Activated CD4-positive, alpha-beta T cell treated with anti-CD3 and anti-CD28 coated beads, Interleukin-2, amount 50 U/mL, for 48 hours (primary cell): ENCODE measurements at regions not wholly inside any gene's neighbourhood (a gene's known extent, or its start where the extent isn't known, plus 50 kb on each side); places are given as distances from the start of the nearest gene placed in this dataset.
"Not testable (repeated sequence)": the region's sequence is repeated elsewhere in the genome, so short reads cannot be mapped to it uniquely, and the experiment has no call there.

Experiments used
- DNase-seq, 2 experiments: peaks; one replicate each; pipeline ENCODE4 v3.0.0-alpha.2; 2020

- DNase-seq: no peak
These were observed 1373.4 kb upstream of the C9orf72 start for GRCh38 chr9:28946648-28947047.

GRCh38 chr9:28951945-28952344 is 1378.7 kb upstream of the C9orf72 start:
- DNase-seq: no peak

GRCh38 chr9:28956116-28956880 is 1383.0 kb upstream of the C9orf72 start:
- no peak for DNase-seq

GRCh38 chr9:28960602-28961001 is 1387.3 kb upstream of the C9orf72 start:
- no peak for DNase-seq

GRCh38 chr9:28961623-28962022 is 1388.3 kb upstream of the C9orf72 start:
- no peak for DNase-seq

GRCh38 chr9:28967226-28967625 is 1393.9 kb upstream of the C9orf72 start:
- DNase-seq: no peak

- DNase-seq: no peak
These were observed 1397.0 kb upstream of the C9orf72 start for GRCh38 chr9:28970241-28970654.

GRCh38 chr9:28971881-28972280 is 1398.6 kb upstream of the C9orf72 start:
- no peak for DNase-seq

- no peak for DNase-seq
These were observed 1403.0 kb upstream of the C9orf72 start for GRCh38 chr9:28976250-28976649.

- DNase-seq: no peak
These were observed 1403.4 kb upstream of the C9orf72 start for GRCh38 chr9:28976684-28977083.

- no peak for DNase-seq
These were observed 1407.8 kb upstream of the C9orf72 start for GRCh38 chr9:28981129-28981528.

GRCh38 chr9:28981711-28982110 is 1408.4 kb upstream of the C9orf72 start:
- DNase-seq: no peak

- no peak for DNase-seq
These were observed 1410.7 kb upstream of the C9orf72 start for GRCh38 chr9:28984016-28984415.

GRCh38 chr9:28990009-28990408 is 1416.7 kb upstream of the C9orf72 start:
- DNase-seq: not testable (repeated sequence)

GRCh38 chr9:28999057-28999456 is 1425.8 kb upstream of the C9orf72 start:
- DNase-seq: no peak

GRCh38 chr9:28999806-29000205 is 1426.5 kb upstream of the C9orf72 start:
- no peak for DNase-seq

- no peak for DNase-seq
These were observed 1427.7 kb upstream of the C9orf72 start for GRCh38 chr9:29001006-29001405.

GRCh38 chr9:29004988-29005387 is 1431.7 kb upstream of the C9orf72 start:
- no peak for DNase-seq

GRCh38 chr9:29006628-29007027 is 1433.3 kb upstream of the C9orf72 start:
- DNase-seq: no peak

- DNase-seq: no peak
These were observed 1439.6 kb upstream of the C9orf72 start for GRCh38 chr9:29012911-29013310.

- no peak for DNase-seq
These were observed 1448.4 kb upstream of the C9orf72 start for GRCh38 chr9:29021632-29022031.

- no peak for DNase-seq
These were observed 1465.1 kb upstream of the C9orf72 start for GRCh38 chr9:29038332-29038731.

GRCh38 chr9:29039258-29039657 is 1466.0 kb upstream of the C9orf72 start:
- DNase-seq: no peak

GRCh38 chr9:29043072-29043471 is 1469.8 kb upstream of the C9orf72 start:
- no peak for DNase-seq

- no peak for DNase-seq
These were observed 1471.7 kb upstream of the C9orf72 start for GRCh38 chr9:29044959-29045358.
